ENCODE measurements at regions not wholly inside any gene's neighbourhood (a gene's known extent, or its start where the extent isn't known, plus 50 kb on each side); places are given as distances from the start of the nearest gene placed in this dataset.

- no peak for TF ChIP-seq CTCF (conservative IDR thresholded peaks at IDR 0.05 in 1 of 2, IDR thresholded peaks at IDR 0.05 in 1 of 2; ENCODE audit: extremely low read depth in 1 of 2, insufficient read depth in 1 of 2, low read depth in 1 of 2, low read length in 2 of 2)
- no peak for TF ChIP-seq EZH2 (IDR thresholded peaks at IDR 0.05; ENCODE audit: borderline replicate concordance, low read length)
These were observed 1032.7 kb upstream of the TENM4 start for GRCh38 chr11:80473562-80473961.

Data from mammary epithelial cell (primary cell).